ENCODE measurements at regions not wholly inside any gene's neighbourhood (a gene's known extent, or its start where the extent isn't known, plus 50 kb on each side); places are given as distances from the start of the nearest gene placed in this dataset.
A peak's percentile ranks its signal among the peaks of the same experiment; 100 is the strongest.
"Not testable (repeated sequence)": the region's sequence is repeated elsewhere in the genome, so short reads cannot be mapped to it uniquely, and the experiment has no call there.

DNA sequence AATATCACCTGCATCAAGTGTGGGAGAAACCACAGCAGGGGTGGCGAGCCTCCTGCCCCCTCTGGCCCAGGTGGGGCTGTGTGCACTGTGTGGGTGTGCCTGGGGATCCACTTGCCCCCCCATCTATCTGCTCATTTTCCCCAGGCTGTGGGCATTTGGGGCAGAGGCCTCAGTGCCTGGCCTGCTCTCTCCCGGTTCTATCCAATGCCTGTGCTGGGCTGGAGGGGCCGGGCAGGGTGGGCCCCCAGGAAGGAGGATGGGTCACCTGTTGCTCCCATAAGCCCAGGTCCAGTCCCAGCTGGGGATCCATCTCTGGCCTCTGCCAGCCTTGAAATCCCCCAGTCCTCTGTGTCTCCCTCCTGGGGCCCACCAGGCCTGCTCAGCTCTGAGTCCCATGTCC, 105.6 kb downstream of the TMEM121 start (continued):
- TF ChIP-seq, protein P1, sequence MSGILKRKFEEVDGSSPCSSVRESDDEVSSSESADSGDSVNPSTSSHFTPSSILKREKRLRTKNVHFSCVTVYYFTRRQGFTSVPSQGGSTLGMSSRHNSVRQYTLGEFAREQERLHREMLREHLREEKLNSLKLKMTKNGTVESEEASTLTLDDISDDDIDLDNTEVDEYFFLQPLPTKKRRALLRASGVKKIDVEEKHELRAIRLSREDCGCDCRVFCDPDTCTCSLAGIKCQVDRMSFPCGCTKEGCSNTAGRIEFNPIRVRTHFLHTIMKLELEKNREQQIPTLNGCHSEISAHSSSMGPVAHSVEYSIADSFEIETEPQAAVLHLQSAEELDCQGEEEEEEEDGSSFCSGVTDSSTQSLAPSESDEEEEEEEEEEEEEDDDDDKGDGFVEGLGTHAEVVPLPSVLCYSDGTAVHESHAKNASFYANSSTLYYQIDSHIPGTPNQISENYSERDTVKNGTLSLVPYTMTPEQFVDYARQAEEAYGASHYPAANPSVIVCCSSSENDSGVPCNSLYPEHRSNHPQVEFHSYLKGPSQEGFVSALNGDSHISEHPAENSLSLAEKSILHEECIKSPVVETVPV (CRISPR knock-in tag; IDR thresholded peaks at IDR 0.05), result no peak

DNA sequence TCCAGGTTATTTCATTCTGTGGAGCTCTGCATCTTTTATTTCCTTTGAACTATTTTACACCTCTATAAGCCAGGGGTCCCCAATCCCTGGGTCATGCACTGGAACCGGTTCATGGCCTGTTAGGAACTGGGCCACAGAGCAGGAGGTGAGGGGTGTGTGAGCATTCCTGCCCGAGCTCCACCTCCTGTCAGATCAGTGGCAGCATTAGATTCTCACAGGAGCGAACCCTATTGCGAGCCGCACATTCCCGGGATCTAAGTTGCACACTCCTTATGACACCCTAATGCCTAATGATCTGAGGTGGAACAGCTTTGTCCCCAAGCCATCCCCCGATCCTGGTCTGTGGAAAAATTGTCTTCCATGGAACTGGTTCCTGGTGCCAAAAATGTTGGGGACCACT, 107.2 kb downstream of the TMEM121 start:
- not testable (repeated sequence) for ATAC-seq

DNA sequence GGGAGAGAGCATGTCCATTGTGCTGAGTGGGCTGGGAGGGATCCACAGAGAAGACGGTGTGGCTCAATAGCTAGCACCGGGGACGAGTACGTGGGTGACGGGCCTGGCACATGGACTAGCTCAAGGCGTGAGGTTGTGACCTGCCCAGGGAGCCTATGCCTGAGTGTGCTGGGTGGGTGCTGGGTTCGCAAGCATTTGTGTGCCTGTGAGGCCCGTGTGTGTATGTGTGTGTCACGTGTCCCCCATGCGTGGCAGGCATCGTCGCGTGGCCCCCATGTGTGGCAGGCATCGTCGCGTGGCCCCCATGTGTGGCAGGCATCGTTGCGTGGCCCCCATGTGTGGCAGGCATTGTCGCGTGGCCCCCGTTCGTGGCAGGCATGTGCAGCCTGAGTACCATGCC, 109.2 kb downstream of the TMEM121 start:
- TF ChIP-seq SNAI2 (CRISPR knock-in tag; IDR thresholded peaks at IDR 0.05) (no peak), CSDC2 (CRISPR knock-in tag; IDR thresholded peaks at IDR 0.05) (no peak), ARNTL (CRISPR knock-in tag; IDR thresholded peaks at IDR 0.05; ENCODE audit: borderline replicate concordance, low read depth) (no peak), PPARA (CRISPR knock-in tag; IDR thresholded peaks at IDR 0.05; ENCODE audit: borderline replicate concordance) (no peak), TOX (CRISPR knock-in tag; IDR thresholded peaks at IDR 0.05; ENCODE audit: borderline replicate concordance) (no peak), GLIS3 (CRISPR knock-in tag; IDR thresholded peaks at IDR 0.05) (no peak), ZC3H10 (CRISPR knock-in tag; IDR thresholded peaks at IDR 0.05) (no peak), OSR1 (CRISPR knock-in tag; IDR thresholded peaks at IDR 0.05) (no peak), ZFP30 (CRISPR knock-in tag; IDR thresholded peaks at IDR 0.05) (no peak), ZNF565 (CRISPR knock-in tag; conservative IDR thresholded peaks at IDR 0.05; ENCODE audit: low read depth) (no peak)
- TF ChIP-seq, protein P1 (CRISPR knock-in tag; IDR thresholded peaks at IDR 0.05), result no peak
- TF ChIP-seq, protein P2, sequence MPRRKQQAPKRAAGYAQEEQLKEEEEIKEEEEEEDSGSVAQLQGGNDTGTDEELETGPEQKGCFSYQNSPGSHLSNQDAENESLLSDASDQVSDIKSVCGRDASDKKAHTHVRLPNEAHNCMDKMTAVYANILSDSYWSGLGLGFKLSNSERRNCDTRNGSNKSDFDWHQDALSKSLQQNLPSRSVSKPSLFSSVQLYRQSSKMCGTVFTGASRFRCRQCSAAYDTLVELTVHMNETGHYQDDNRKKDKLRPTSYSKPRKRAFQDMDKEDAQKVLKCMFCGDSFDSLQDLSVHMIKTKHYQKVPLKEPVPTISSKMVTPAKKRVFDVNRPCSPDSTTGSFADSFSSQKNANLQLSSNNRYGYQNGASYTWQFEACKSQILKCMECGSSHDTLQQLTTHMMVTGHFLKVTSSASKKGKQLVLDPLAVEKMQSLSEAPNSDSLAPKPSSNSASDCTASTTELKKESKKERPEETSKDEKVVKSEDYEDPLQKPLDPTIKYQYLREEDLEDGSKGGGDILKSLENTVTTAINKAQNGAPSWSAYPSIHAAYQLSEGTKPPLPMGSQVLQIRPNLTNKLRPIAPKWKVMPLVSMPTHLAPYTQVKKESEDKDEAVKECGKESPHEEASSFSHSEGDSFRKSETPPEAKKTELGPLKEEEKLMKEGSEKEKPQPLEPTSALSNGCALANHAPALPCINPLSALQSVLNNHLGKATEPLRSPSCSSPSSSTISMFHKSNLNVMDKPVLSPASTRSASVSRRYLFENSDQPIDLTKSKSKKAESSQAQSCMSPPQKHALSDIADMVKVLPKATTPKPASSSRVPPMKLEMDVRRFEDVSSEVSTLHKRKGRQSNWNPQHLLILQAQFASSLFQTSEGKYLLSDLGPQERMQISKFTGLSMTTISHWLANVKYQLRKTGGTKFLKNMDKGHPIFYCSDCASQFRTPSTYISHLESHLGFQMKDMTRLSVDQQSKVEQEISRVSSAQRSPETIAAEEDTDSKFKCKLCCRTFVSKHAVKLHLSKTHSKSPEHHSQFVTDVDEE (CRISPR knock-in tag; IDR thresholded peaks at IDR 0.05), result no peak
- ATAC-seq, result no peak

DNA sequence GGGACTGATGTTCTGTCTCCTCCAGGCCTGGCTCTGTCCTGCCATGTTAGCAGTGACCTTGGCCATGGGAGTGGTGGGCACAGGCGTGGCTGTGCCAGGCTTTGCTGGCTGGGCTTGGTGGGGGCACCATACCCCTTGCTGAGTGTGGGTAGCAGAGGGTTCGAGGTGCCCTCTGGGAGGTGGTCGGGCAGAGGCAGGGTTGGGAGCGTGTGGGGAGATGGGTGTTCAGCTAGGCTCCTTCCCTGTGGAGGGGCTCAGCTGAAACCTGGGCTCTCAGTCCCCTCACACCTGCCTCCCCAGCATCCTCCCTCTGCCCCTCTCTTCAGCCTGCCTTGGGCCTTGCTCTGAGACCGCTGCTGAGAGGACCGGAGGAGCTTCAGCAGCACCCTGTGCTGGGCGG, 109.6 kb downstream of the TMEM121 start:
- ATAC-seq, result not testable (repeated sequence)

DNA sequence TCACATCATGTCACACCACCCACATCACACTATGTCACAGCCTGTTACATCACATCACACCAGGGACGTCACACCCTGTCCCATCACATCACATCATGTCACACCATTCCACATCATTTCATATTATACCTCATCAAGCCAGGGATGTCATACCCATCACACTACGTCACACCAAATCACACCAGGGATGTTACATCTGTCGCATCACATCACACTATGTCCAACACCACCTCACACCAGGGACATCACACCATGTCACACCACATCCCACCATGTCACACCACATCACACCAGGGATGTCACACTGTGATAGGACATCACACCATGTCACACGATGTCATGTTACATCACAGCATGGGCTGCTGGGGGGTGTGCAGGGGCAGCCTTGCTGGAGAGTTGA, 110.6 kb downstream of the TMEM121 start:
- no peak for TF ChIP-seq OSR1 (CRISPR knock-in tag; IDR thresholded peaks at IDR 0.05)
- TF ChIP-seq SNAI2 (CRISPR knock-in tag; IDR thresholded peaks at IDR 0.05), result no peak
- no peak for TF ChIP-seq ISL1 (CRISPR knock-in tag; IDR thresholded peaks at IDR 0.05)
- TF ChIP-seq, protein P3, sequence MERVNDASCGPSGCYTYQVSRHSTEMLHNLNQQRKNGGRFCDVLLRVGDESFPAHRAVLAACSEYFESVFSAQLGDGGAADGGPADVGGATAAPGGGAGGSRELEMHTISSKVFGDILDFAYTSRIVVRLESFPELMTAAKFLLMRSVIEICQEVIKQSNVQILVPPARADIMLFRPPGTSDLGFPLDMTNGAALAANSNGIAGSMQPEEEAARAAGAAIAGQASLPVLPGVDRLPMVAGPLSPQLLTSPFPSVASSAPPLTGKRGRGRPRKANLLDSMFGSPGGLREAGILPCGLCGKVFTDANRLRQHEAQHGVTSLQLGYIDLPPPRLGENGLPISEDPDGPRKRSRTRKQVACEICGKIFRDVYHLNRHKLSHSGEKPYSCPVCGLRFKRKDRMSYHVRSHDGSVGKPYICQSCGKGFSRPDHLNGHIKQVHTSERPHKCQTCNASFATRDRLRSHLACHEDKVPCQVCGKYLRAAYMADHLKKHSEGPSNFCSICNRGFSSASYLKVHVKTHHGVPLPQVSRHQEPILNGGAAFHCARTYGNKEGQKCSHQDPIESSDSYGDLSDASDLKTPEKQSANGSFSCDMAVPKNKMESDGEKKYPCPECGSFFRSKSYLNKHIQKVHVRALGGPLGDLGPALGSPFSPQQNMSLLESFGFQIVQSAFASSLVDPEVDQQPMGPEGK (CRISPR knock-in tag; IDR thresholded peaks at IDR 0.05; ENCODE audit: borderline replicate concordance), result no peak
- no peak for TF ChIP-seq ZFP3 (CRISPR knock-in tag; IDR thresholded peaks at IDR 0.05)
- TF ChIP-seq, protein P4, sequence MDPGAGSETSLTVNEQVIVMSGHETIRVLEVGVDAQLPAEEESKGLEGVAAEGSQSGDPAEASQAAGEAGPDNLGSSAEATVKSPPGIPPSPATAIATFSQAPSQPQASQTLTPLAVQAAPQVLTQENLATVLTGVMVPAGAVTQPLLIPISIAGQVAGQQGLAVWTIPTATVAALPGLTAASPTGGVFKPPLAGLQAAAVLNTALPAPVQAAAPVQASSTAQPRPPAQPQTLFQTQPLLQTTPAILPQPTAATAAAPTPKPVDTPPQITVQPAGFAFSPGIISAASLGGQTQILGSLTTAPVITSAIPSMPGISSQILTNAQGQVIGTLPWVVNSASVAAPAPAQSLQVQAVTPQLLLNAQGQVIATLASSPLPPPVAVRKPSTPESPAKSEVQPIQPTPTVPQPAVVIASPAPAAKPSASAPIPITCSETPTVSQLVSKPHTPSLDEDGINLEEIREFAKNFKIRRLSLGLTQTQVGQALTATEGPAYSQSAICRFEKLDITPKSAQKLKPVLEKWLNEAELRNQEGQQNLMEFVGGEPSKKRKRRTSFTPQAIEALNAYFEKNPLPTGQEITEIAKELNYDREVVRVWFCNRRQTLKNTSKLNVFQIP (CRISPR knock-in tag; IDR thresholded peaks at IDR 0.05; ENCODE audit: borderline replicate concordance, low read depth), result no peak
- TF ChIP-seq TCF4 (CRISPR knock-in tag; IDR thresholded peaks at IDR 0.05; ENCODE audit: borderline replicate concordance), result no peak
- no peak for TF ChIP-seq ESRRG (CRISPR knock-in tag; IDR thresholded peaks at IDR 0.05)
- TF ChIP-seq GLIS3 (CRISPR knock-in tag; IDR thresholded peaks at IDR 0.05), result no peak
- TF ChIP-seq TOX (CRISPR knock-in tag; IDR thresholded peaks at IDR 0.05; ENCODE audit: borderline replicate concordance), result no peak
- no peak for TF ChIP-seq ZNF8 (CRISPR knock-in tag; IDR thresholded peaks at IDR 0.05)
- TF ChIP-seq, protein P1 (CRISPR knock-in tag; IDR thresholded peaks at IDR 0.05), result no peak
- no peak for ATAC-seq

DNA sequence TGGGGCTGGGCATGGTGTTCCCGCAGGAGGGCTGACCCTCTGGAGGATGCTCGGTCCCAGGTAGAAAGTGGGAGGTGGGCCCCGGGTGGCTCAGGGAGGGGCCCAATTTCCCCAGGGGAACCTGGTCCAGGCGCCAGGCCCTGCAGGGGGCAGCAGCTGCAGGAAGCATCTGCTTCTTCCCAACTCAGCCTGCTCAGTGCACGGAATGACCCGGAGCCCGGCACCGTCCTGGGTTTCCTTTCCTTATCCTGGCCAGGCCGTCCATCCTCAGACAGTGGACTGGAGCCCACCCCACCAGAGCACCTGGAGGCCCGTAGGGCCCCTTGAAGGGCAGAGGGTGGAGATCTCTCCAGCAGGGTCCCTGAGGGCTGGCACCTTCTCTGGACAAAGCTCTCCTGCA, 111.0 kb downstream of the TMEM121 start:
- ATAC-seq, result peak; percentile 25; the same call in 1 of the 3 replicates

DNA sequence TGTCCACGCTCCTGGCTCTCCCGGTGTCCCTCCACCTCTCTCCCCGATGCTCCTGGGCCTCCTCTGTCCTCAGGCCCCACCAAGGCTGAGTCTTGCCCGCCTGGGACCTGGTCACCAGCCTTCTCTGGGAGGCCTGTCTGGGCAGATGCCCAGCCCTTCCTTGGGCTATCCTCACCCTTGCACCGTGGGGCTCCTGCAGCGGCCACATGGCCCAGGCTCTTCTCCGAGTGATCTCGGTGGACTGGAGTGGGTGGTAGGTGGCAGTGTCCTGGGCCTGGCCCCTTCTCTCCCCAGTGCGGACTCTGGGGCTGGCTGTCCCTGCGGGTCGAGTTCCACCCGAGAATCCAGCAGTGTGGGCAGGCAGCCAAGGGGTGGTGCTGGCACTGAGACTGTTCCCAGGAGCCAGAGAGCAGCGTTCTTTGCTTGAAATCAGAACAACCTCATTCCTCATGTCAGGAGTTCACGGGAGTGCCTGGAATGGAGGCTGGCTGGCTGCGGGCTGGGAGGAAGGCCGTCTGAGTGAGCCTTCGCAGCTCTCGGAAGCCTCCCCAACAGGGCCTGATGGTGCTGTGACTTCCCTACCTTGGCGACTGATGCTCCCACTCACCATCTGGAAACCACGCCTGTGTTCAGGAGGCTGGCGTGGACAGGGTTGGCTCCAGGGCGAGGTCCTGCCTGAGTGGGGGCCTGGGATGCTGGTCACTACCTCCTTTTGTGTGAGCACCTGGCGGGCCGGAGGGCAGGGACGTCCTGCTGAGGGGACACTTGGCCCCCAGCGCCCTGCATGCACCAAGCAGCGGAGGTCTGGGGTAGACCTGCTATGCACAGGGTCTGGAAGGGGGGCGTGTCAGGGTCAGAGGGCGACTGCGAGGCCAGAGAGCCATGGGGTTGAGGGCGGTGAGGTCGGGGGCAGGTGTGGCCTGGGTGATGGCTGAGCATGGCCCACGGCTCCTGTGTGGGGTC, 113.9 kb downstream of the TMEM121 start:
- not testable (repeated sequence) for ATAC-seq
